CD14-positive monocyte (primary cell): ENCODE measurements at regions not wholly inside any gene's neighbourhood (a gene's known extent, or its start where the extent isn't known, plus 50 kb on each side); places are given as distances from the start of the nearest gene placed in this dataset.

Experiments used
- DNase-seq, 3 donors: peaks; one replicate each; pipeline ENCODE4 v3.0.0-alpha.2; 2011 to 2022
- H2AFZ ChIP-seq: 2 replicates; pipeline ENCODE4 v1.6.0; 2012; ENCODE audit warnings: mild to moderate bottlenecking, low read depth, low read length, inconsistent platforms; ENCODE audit not compliant: insufficient read depth, poor library complexity, severe bottlenecking
- H3K27ac ChIP-seq, 2 donors: 1 replicate in 1 of 2; 2 replicates in 1 of 2; pipeline ENCODE4 v1.5.1; 2012 to 2013; ENCODE audit warnings: low read length in 2 of 2, control low read depth in 1 of 2, inconsistent platforms in 1 of 2, low read depth in 1 of 2, mild to moderate bottlenecking in 1 of 2
- H3K27me3 ChIP-seq, 2 donors: one replicate each; pipeline versions ENCODE4 v1.6.0 to v1.6.1; 2011 to 2013; ENCODE audit warnings: low read length in 2 of 2; ENCODE audit not compliant: control insufficient read depth in 2 of 2, insufficient read depth in 2 of 2
- H3K36me3 ChIP-seq, 2 donors: replicated peaks in 1 of 2; 1 replicate in 1 of 2; 2 replicates in 1 of 2; pipeline versions ENCODE4 v1.5.1 to v1.6.1; 2012 to 2013; ENCODE audit warnings: low read length in 2 of 2, control low read depth in 1 of 2, inconsistent platforms in 1 of 2, mild to moderate bottlenecking in 1 of 2; ENCODE audit not compliant: insufficient read depth in 2 of 2, control insufficient read depth in 1 of 2
- H3K4me1 ChIP-seq, 2 donors: 1 replicate in 1 of 2; 2 replicates in 1 of 2; pipeline versions ENCODE4 v1.5.1 to v1.6.1; 2012 to 2013; ENCODE audit warnings: low read length in 2 of 2, control low read depth in 1 of 2, inconsistent platforms in 1 of 2, mild to moderate bottlenecking in 1 of 2, moderate library complexity in 1 of 2; ENCODE audit not compliant: insufficient read depth in 2 of 2, control insufficient read depth in 1 of 2
- H3K4me2 ChIP-seq: replicated peaks from 2 replicates; pipeline ENCODE3; 2012; ENCODE audit warnings: low read length, moderate library complexity, mild to moderate bottlenecking; ENCODE audit not compliant: poor library complexity, severe bottlenecking; ENCODE audit errors: extremely low read depth
- H3K4me3 ChIP-seq, 3 experiments: fragments of 200-600 bp in 1 of 3; sonication (generic) in 1 of 3; replicated peaks in 1 of 3; 1 replicate in 2 of 3; 2 replicates in 1 of 3; pipeline ENCODE4 v1.5.1; 2011 to 2013; ENCODE audit warnings: low read length in 3 of 3, mild to moderate bottlenecking in 3 of 3, control low read depth in 2 of 3, low read depth in 2 of 3, inconsistent platforms in 1 of 3, moderate library complexity in 1 of 3
- H3K79me2 ChIP-seq: 2 replicates; pipeline ENCODE4 v1.6.0; 2012; ENCODE audit warnings: mild to moderate bottlenecking, control low read depth, inconsistent platforms, low read length, moderate library complexity; ENCODE audit not compliant: insufficient read depth
- H3K9ac ChIP-seq: 2 replicates; pipeline ENCODE4 v1.6.0; 2017; ENCODE audit warnings: low read length, mild to moderate bottlenecking; ENCODE audit not compliant: insufficient read depth, poor library complexity, severe bottlenecking
- H3K9me3 ChIP-seq, 2 donors: replicated peaks in 1 of 2; 1 replicate in 1 of 2; 2 replicates in 1 of 2; pipeline versions ENCODE4 v1.5.1 to v1.6.1; 2012 to 2013; ENCODE audit warnings: low read length in 2 of 2, control low read depth in 1 of 2; ENCODE audit not compliant: control insufficient read depth in 1 of 2, insufficient read depth in 1 of 2
- H4K20me1 ChIP-seq: 2 replicates; pipeline ENCODE4 v1.6.0; 2012; ENCODE audit warnings: mild to moderate bottlenecking, low read length, control low read depth, moderate library complexity; ENCODE audit not compliant: insufficient read depth
- H3K27ac Mint-ChIP-seq, 7 donors: one replicate each; pipeline ENCODE4 v1.8.0; 2020; ENCODE audit warnings: mild to moderate bottlenecking in 7 of 7, mixed read lengths in 7 of 7, moderate library complexity in 6 of 7, inconsistent platforms in 2 of 7
- H3K27me3 Mint-ChIP-seq, 3 donors: one replicate each; pipeline ENCODE4 v1.8.0; 2021 to 2022; ENCODE audit warnings: low read depth in 3 of 3, mild to moderate bottlenecking in 3 of 3, mixed read lengths in 3 of 3, moderate library complexity in 3 of 3, inconsistent platforms in 1 of 3
- H3K36me3 Mint-ChIP-seq, 2 donors: one replicate each; pipeline ENCODE4 v1.8.0; 2020; ENCODE audit warnings: mixed read lengths in 2 of 2, inconsistent platforms in 1 of 2, mild to moderate bottlenecking in 1 of 2
- H3K4me1 Mint-ChIP-seq: one replicate; pipeline ENCODE4 v1.8.0; 2020; ENCODE audit warnings: mild to moderate bottlenecking, mixed read lengths
- H3K4me3 Mint-ChIP-seq, 2 donors: one replicate each; pipeline ENCODE4 v1.8.0; 2020; ENCODE audit warnings: mild to moderate bottlenecking in 2 of 2, mixed read lengths in 2 of 2, moderate library complexity in 1 of 2
- H3K9me3 Mint-ChIP-seq, 7 donors: one replicate each; pipeline ENCODE4 v1.8.0; 2020 to 2022; ENCODE audit warnings: mixed read lengths in 7 of 7, mild to moderate bottlenecking in 6 of 7, moderate library complexity in 6 of 7, inconsistent platforms in 2 of 7
- WGBS: methylation state at CpG from one replicate; pipeline ENCODE4 v1.1.5; 2013; ENCODE audit warnings: missing lambda C conversion rate; ENCODE audit not compliant: insufficient coverage; 5-methylcytosine and 5-hydroxymethylcytosine counted together
- intact Hi-C, 2 donors: fragments of 100-400 bp; cut with micrococcal nuclease; formaldehyde crosslinking; loops; one replicate each; pipeline versions ENCODE4 v1.15.0 to v1.15.1; 2023
- TF ChIP-seq, protein P1 (sequence below): fragments of 200-600 bp; IDR thresholded peaks from one replicate; pipeline ENCODE4 v1.8.0; 2022; ENCODE audit warnings: antibody characterized with exemption, mild to moderate bottlenecking

GRCh38 chr3:55362210-55362960 is 124.7 kb downstream of the WNT5A start:
- Mint-ChIP-seq H3K4me1 (no peaks in the 10 kb centered on the region), H3K27ac (no peak overlapping the region), H3K27me3 (peaks cover 0 to 2% (median 0%) of the 10 kb centered on the region in 3 donors), H3K36me3 (no peaks in the 10 kb centered on the region), H3K4me3 (no peak overlapping the region), H3K9me3 (peaks cover 0 to 12% (median 0%) of the 10 kb centered on the region in 7 donors)
- Histone ChIP-seq H3K36me3 (no peaks in the 10 kb centered on the region), H4K20me1 (no peaks in the 10 kb centered on the region), H3K27ac (no peak overlapping the region), H2AFZ (no peak overlapping the region), H3K9me3 (peaks cover 0 to 9% of the 10 kb centered on the region in 2 donors), H3K4me2 (no peak overlapping the region), H3K4me3 (no peak overlapping the region), H3K4me1 (no peaks in the 10 kb centered on the region), H3K9ac (no peak overlapping the region), H3K79me2 (no peaks in the 10 kb centered on the region), H3K27me3 (no peaks in the 10 kb centered on the region)
- TF ChIP-seq, protein P1, sequence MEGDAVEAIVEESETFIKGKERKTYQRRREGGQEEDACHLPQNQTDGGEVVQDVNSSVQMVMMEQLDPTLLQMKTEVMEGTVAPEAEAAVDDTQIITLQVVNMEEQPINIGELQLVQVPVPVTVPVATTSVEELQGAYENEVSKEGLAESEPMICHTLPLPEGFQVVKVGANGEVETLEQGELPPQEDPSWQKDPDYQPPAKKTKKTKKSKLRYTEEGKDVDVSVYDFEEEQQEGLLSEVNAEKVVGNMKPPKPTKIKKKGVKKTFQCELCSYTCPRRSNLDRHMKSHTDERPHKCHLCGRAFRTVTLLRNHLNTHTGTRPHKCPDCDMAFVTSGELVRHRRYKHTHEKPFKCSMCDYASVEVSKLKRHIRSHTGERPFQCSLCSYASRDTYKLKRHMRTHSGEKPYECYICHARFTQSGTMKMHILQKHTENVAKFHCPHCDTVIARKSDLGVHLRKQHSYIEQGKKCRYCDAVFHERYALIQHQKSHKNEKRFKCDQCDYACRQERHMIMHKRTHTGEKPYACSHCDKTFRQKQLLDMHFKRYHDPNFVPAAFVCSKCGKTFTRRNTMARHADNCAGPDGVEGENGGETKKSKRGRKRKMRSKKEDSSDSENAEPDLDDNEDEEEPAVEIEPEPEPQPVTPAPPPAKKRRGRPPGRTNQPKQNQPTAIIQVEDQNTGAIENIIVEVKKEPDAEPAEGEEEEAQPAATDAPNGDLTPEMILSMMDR, result no peak
- no peak for DNase-seq
- 100% methylated on average over 1 of the region's 3 CpGs for WGBS
- intact Hi-C loops, result no loop called here

- H3K9ac ChIP-seq, result no peak overlapping the region
- no CpG with 5 or more reads among the region's 1 CpG for WGBS
- H3K9me3 Mint-ChIP-seq, result peaks cover 0 to 11% (median 4%) of the 10 kb centered on the region in 7 donors
- H3K36me3 ChIP-seq, result no peaks in the 10 kb centered on the region
- no peaks in the 10 kb centered on the region for H3K4me1 Mint-ChIP-seq
- H3K27me3 Mint-ChIP-seq, result no peaks in the 10 kb centered on the region
- H4K20me1 ChIP-seq, result no peaks in the 10 kb centered on the region
- no peak for DNase-seq
- no peak overlapping the region for H2AFZ ChIP-seq
- H3K4me3 ChIP-seq, result no peak overlapping the region
- H3K27me3 ChIP-seq, result no peaks in the 10 kb centered on the region
- TF ChIP-seq, protein P1, result no peak
- intact Hi-C loops, result no loop called here
- no peak overlapping the region for H3K27ac Mint-ChIP-seq
- H3K4me1 ChIP-seq, result no peaks in the 10 kb centered on the region
- no peak overlapping the region for H3K4me3 Mint-ChIP-seq
- peaks cover 0 to 9% of the 10 kb centered on the region in 2 donors for H3K9me3 ChIP-seq
- H3K36me3 Mint-ChIP-seq, result no peaks in the 10 kb centered on the region
- H3K79me2 ChIP-seq, result no peaks in the 10 kb centered on the region
- H3K4me2 ChIP-seq, result no peak overlapping the region
- no peak overlapping the region for H3K27ac ChIP-seq
Observed at GRCh38 chr3:55357796-55358195, 129.3 kb downstream of the WNT5A start.
